Breast epithelium (tissue), 4 donors: ENCODE measurements at regions not wholly inside any gene's neighbourhood (a gene's known extent, or its start where the extent isn't known, plus 50 kb on each side); places are given as distances from the start of the nearest gene placed in this dataset.

Experiments used
- DNase-seq, 2 donors: peaks; one replicate each; pipeline ENCODE4 v3.0.0-alpha.2; 2019; ENCODE audit warnings: low spot score in 2 of 2
- H3K27ac ChIP-seq, 2 donors: fragments of 200-600 bp; sonication (generic) in 1 of 2; one replicate each; pipeline ENCODE4 v1.5.1; 2016 to 2019; ENCODE audit warnings: mild to moderate bottlenecking in 1 of 2
- H3K27me3 ChIP-seq, 2 donors: fragments of 200-600 bp; sonication (generic) in 1 of 2; one replicate each; pipeline versions ENCODE4 v1.5.1 to v1.6.0; 2017 to 2019; ENCODE audit warnings: control low read depth in 1 of 2, mild to moderate bottlenecking in 1 of 2
- H3K36me3 ChIP-seq: fragments of 200-600 bp; one replicate; pipeline ENCODE4 v1.5.1; 2019
- H3K4me1 ChIP-seq, 2 donors: fragments of 200-600 bp; sonication (generic); one replicate each; pipeline ENCODE4 v1.5.1; 2016 to 2019; ENCODE audit warnings: control low read depth in 1 of 2
- H3K4me3 ChIP-seq, 3 donors: fragments of 200-600 bp; sonication (generic); 1 replicate in 2 of 3; 2 replicates in 1 of 3; pipeline ENCODE4 v1.5.1; 2016 to 2019; ENCODE audit warnings: mild to moderate bottlenecking in 3 of 3, moderate library complexity in 2 of 3
- H3K9me3 ChIP-seq, 2 donors: fragments of 200-600 bp; sonication (generic) in 1 of 2; one replicate each; pipeline ENCODE4 v1.5.1; 2016 to 2019; ENCODE audit warnings: control low read depth in 1 of 2
- CTCF ChIP-seq, 3 donors: fragments of 450-650 bp; IDR thresholded peaks; one replicate each; pipeline ENCODE4 v1.5.1; 2016 to 2017; ENCODE audit warnings: antibody characterized with exemption in 3 of 3, mild to moderate bottlenecking in 3 of 3, moderate library complexity in 3 of 3
- POLR2A ChIP-seq: fragments of 450-650 bp; IDR thresholded peaks from one replicate; pipeline ENCODE4 v1.6.1; 2016; ENCODE audit warnings: antibody characterized with exemption, mild to moderate bottlenecking, moderate library complexity
- POLR2AphosphoS5 ChIP-seq, 3 donors: sonication (generic); formaldehyde crosslinking; IDR thresholded peaks; one replicate each; pipeline ENCODE4 v1.6.1; 2017; ENCODE audit warnings: antibody characterized with exemption in 3 of 3
- intact Hi-C: fragments of 100-400 bp; cut with DNase I; formaldehyde crosslinking; loops from one replicate; pipeline ENCODE4 v1.15.1; 2023; ENCODE audit warnings: low total_unique reads

DNA sequence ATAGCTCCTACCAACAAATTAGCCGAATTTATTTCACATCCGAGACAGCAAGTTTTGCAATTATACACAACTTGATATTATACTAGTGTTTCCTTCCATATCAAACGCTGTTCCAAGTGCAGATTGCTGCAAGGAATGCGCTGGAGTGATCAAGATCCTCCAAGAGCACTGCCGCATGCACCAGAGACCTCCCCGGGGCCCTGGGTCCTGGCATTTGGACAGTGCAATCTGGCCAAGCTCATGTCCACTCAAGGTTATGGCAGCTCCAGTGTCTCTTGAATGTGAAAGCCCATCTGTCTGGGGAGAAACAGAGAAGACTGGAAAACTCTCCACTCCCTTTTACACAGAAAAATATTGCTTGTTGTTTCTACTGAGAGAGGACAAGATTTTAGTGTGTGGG is 111.9 kb downstream of the HSPH1 start:
- H3K27me3 ChIP-seq: no peaks in the 10 kb centered on the region
- no peaks in the 10 kb centered on the region for H3K36me3 ChIP-seq

DNA sequence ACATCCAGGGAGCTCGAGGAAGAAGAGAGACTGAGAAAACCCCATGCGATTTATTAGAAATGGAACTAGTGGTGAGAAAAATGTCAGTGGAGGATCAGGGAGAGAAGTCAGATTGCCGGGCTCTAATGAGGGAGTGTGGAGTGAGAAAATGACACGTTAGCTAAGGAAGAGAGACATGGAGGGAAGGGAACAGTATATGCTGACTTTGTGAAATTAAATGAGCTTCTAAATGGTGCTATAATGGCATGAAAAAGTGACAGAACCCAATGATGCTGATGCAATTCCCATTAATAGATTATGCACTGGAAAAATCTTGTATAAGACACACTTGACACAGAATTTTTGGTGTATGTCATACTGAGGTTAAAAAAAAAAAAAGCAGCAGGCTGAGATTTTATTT is 112.6 kb downstream of the HSPH1 start:
- H3K27me3 ChIP-seq: no peaks in the 10 kb centered on the region
- H3K4me3 ChIP-seq: no peak overlapping the region
- TF ChIP-seq POLR2A: no peak
- TF ChIP-seq CTCF (IDR thresholded peaks at IDR 0.05): no peak
- H3K27ac ChIP-seq: no peak overlapping the region
- peaks cover 0 to 4% of the 10 kb centered on the region in 2 donors for H3K4me1 ChIP-seq
- no peaks in the 10 kb centered on the region for H3K36me3 ChIP-seq
- DNase-seq: no peak
- intact Hi-C loops: no loop called here
- H3K9me3 ChIP-seq: no peaks in the 10 kb centered on the region

More for the DNA sequence above, 111.9 kb downstream of the HSPH1 start:
- Histone ChIP-seq H3K9me3 (no peaks in the 10 kb centered on the region), H3K27ac (no peak overlapping the region), H3K4me3 (no peak overlapping the region), H3K4me1 (peaks cover 0 to 4% of the 10 kb centered on the region in 2 donors)
- intact Hi-C loops: no loop called here
- no peak for TF ChIP-seq CTCF (IDR thresholded peaks at IDR 0.05)
- TF ChIP-seq POLR2A: no peak
- TF ChIP-seq POLR2AphosphoS5 (IDR thresholded peaks at IDR 0.05): no peak
- no peak for DNase-seq

GRCh38 chr13:31048521-31048920 is 113.2 kb downstream of the HSPH1 start:
- H3K9me3 ChIP-seq: no peaks in the 10 kb centered on the region
- peaks cover 0 to 4% of the 10 kb centered on the region in 2 donors for H3K4me1 ChIP-seq
- intact Hi-C loops: no loop called here
- H3K27ac ChIP-seq: no peak overlapping the region
- H3K27me3 ChIP-seq: no peaks in the 10 kb centered on the region
- DNase-seq: no peak
- no peaks in the 10 kb centered on the region for H3K36me3 ChIP-seq
- TF ChIP-seq POLR2A (no peak), POLR2AphosphoS5 (IDR thresholded peaks at IDR 0.05) (no peak), CTCF (IDR thresholded peaks at IDR 0.05) (no peak)
- H3K4me3 ChIP-seq: no peak overlapping the region

- no peaks in the 10 kb centered on the region for H3K36me3 ChIP-seq
- H3K9me3 ChIP-seq: no peaks in the 10 kb centered on the region
- no peak overlapping the region for H3K4me3 ChIP-seq
- peaks cover 0 to 4% of the 10 kb centered on the region in 2 donors for H3K4me1 ChIP-seq
- H3K27ac ChIP-seq: peak overlapping the region in 1 of 2 donors; percentile 50
- DNase-seq: no peak
- intact Hi-C loops: no loop called here
- H3K27me3 ChIP-seq: no peaks in the 10 kb centered on the region
- TF ChIP-seq CTCF (IDR thresholded peaks at IDR 0.05) (no peak), POLR2AphosphoS5 (IDR thresholded peaks at IDR 0.05) (no peak), POLR2A (no peak)
These were observed 114.3 kb downstream of the TEX26 start for GRCh38 chr13:31046711-31047279.

- H3K27me3 ChIP-seq: no peaks in the 10 kb centered on the region
- peaks cover 0 to 4% of the 10 kb centered on the region in 2 donors for H3K4me1 ChIP-seq
- peak in 1 of 2 donors; percentile 61 for DNase-seq
- H3K27ac ChIP-seq: peak overlapping the region; percentile 50 to 75
- H3K4me3 ChIP-seq: no peak overlapping the region
- intact Hi-C loops: no loop called here
- TF ChIP-seq POLR2A (no peak), CTCF (IDR thresholded peaks at IDR 0.05) (no peak), POLR2AphosphoS5 (IDR thresholded peaks at IDR 0.05) (no peak)
- no peaks in the 10 kb centered on the region for H3K9me3 ChIP-seq
- no peaks in the 10 kb centered on the region for H3K36me3 ChIP-seq
These were observed 113.0 kb downstream of the TEX26 start for GRCh38 chr13:31045286-31046081.
